Neutrophil (primary cell): ENCODE measurements at regions not wholly inside any gene's neighbourhood (a gene's known extent, or its start where the extent isn't known, plus 50 kb on each side); places are given as distances from the start of the nearest gene placed in this dataset.

ENCODE experiments used
- H3K27ac ChIP-seq: fragments of 200-600 bp; sonication (generic); 2 replicates; pipeline ENCODE4 v1.5.1; 2016; ENCODE audit warnings: mild to moderate bottlenecking, moderate library complexity
- H3K27me3 ChIP-seq: fragments of 200-600 bp; sonication (generic); 2 replicates; pipeline ENCODE4 v1.6.0; 2016; ENCODE audit warnings: mild to moderate bottlenecking
- H3K36me3 ChIP-seq: fragments of 200-600 bp; sonication (generic); 2 replicates; pipeline ENCODE4 v1.5.1; 2017
- H3K4me1 ChIP-seq, 2 experiments: fragments of 200-600 bp in 1 of 2; sonication (generic) in 1 of 2; 1 replicate in 1 of 2; 2 replicates in 1 of 2; pipeline versions ENCODE4 v1.5.1 to v1.6.1; 2013 to 2016; ENCODE audit warnings: low read depth in 1 of 2, low read length in 1 of 2, mild to moderate bottlenecking in 1 of 2, moderate library complexity in 1 of 2; ENCODE audit not compliant: control insufficient read depth in 1 of 2, insufficient read depth in 1 of 2
- H3K4me3 ChIP-seq, 2 experiments: fragments of 200-600 bp in 1 of 2; sonication (generic) in 1 of 2; 1 replicate in 1 of 2; 2 replicates in 1 of 2; pipeline ENCODE4 v1.5.1; 2013 to 2016; ENCODE audit warnings: low read depth in 1 of 2, low read length in 1 of 2, mild to moderate bottlenecking in 1 of 2, moderate library complexity in 1 of 2
- H3K9me3 ChIP-seq: fragments of 200-600 bp; sonication (generic); 2 replicates; pipeline ENCODE4 v1.5.1; 2016
- CTCF ChIP-seq: fragments of 200-600 bp; sonication (generic); IDR thresholded peaks from 2 replicates; pipeline ENCODE4 v1.5.1; 2016; ENCODE audit warnings: antibody characterized with exemption

DNA sequence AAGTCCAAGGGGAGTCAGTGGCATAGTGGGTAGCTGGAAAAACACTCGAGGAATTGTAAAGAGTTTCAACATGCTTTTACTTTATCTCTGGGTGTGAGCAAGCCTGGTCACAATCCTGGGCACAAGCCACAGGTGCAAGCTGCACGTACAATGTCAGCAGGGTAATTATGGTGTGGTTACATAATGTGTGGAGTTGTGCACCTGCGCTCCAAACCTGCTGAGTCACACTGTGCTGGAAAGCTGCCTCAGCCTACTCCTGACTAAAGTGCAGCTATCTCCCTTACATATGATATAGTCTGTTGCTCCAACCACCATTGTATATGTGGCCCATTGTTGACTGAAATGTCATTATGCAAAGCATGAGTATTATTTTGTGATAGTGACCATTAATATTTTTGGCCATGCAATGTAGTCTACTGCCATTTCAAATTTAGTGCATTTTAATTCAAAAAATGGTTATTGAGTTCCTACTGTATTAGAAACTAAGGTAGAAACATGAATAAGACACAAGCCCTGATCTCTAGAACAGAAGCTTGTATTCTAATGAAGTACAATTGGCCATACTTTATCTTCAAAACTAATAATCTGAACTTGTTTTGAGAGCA is 160.9 kb upstream of the SLC30A5 start:
- Histone ChIP-seq H3K27me3 (no peaks in the 10 kb centered on the region), H3K36me3 (no peaks in the 10 kb centered on the region), H3K4me3 (no peak overlapping the region), H3K27ac (no peak overlapping the region), H3K4me1 (no peaks in the 10 kb centered on the region), H3K9me3 (peaks cover 8% of the 10 kb centered on the region)
- TF ChIP-seq CTCF, result no peak

GRCh38 chr5:68942169-68942568 is 151.6 kb upstream of the SLC30A5 start:
- TF ChIP-seq CTCF, result no peak
- peaks cover 3% of the 10 kb centered on the region for H3K9me3 ChIP-seq
- H3K36me3 ChIP-seq, result no peaks in the 10 kb centered on the region
- H3K27me3 ChIP-seq, result no peaks in the 10 kb centered on the region
- H3K27ac ChIP-seq, result no peak overlapping the region
- H3K4me1 ChIP-seq, result no peaks in the 10 kb centered on the region
- H3K4me3 ChIP-seq, result no peak overlapping the region

DNA sequence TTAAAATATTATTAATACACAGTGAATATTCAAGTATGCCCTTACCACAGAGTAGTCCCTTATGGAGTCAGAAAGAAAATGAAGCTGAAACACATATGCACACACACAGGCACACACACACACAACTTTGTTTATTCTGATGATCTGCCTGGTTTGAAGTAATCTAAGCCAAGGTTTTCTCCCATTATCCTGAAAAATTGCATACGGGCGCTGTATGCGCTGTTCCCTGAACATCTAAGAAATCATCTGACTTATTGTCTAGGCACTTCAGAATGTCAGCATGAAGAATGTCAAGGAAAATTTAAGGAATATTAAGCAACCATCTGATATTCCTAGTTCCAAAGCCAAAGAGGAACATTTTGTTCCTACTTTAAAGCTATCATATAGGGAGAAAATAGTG is 147.1 kb upstream of the SLC30A5 start:
- Histone ChIP-seq H3K27ac (no peak overlapping the region), H3K9me3 (no peaks in the 10 kb centered on the region), H3K36me3 (no peaks in the 10 kb centered on the region), H3K27me3 (peaks cover 5% of the 10 kb centered on the region), H3K4me3 (no peak overlapping the region), H3K4me1 (no peaks in the 10 kb centered on the region)
- TF ChIP-seq CTCF, result no peak

- H3K36me3 ChIP-seq, result no peaks in the 10 kb centered on the region
- no peak overlapping the region for H3K27ac ChIP-seq
- H3K27me3 ChIP-seq, result peaks cover 5% of the 10 kb centered on the region
- no peaks in the 10 kb centered on the region for H3K9me3 ChIP-seq
- no peak overlapping the region for H3K4me3 ChIP-seq
- H3K4me1 ChIP-seq, result no peaks in the 10 kb centered on the region
- TF ChIP-seq CTCF, result no peak
Observed at GRCh38 chr5:68947986-68948385, 145.8 kb upstream of the SLC30A5 start.

GRCh38 chr5:68949256-68949655 is 144.6 kb upstream of the SLC30A5 start:
- no peak overlapping the region for H3K4me3 ChIP-seq
- H3K4me1 ChIP-seq, result no peaks in the 10 kb centered on the region
- H3K9me3 ChIP-seq, result no peaks in the 10 kb centered on the region
- peaks cover 5% of the 10 kb centered on the region for H3K27me3 ChIP-seq
- no peak for TF ChIP-seq CTCF
- H3K27ac ChIP-seq, result no peak overlapping the region
- H3K36me3 ChIP-seq, result no peaks in the 10 kb centered on the region

DNA sequence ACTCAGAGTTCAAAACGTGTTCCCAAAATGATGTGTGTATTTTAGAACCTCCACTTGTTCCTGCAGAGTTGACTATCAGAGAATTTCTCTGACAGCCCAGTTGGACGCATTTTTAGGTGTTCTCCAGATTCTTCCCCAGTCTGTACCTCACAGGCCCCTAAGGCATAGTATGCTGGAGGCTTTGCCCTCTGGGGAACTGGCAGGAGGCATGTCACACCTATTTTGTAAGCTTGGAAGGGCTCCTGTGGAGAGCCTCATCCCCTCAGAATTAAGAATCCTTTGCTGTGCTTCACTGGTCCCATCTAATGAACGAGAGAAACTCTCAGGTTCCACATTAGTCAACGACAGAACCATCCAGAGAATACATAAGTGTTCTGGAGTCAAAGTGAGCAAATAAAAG is 144.1 kb upstream of the SLC30A5 start:
- TF ChIP-seq CTCF, result no peak
- Histone ChIP-seq H3K36me3 (no peaks in the 10 kb centered on the region), H3K9me3 (no peaks in the 10 kb centered on the region), H3K4me1 (no peaks in the 10 kb centered on the region), H3K27me3 (peaks cover 5% of the 10 kb centered on the region), H3K4me3 (no peak overlapping the region), H3K27ac (no peak overlapping the region)
